ENCODE measurements at regions not wholly inside any gene's neighbourhood (a gene's known extent, or its start where the extent isn't known, plus 50 kb on each side); places are given as distances from the start of the nearest gene placed in this dataset.

DNA sequence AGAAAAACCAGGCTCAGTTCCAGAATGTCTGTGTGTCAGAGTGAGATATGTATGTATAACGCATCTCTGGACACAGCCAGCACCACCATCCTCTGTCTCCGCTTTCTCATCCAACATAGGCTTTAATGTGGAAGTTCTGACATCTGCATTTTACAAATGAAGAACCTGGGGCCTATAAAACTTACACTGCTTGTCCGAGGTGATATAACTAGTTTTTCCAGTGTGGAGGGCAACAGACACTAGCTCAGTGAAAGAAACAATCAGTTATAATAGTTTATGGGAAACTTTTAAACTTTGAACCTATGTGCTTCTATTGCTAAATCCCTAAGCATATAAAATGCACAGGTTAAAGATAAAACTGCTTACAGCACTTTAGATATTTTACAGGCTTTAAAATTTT, 208.7 kb downstream of the CRPPA start:
- DNase-seq: no peak

GRCh38 chr7:16212032-16212431, 209.3 kb downstream of the CRPPA start:
- no peak for DNase-seq

DNA sequence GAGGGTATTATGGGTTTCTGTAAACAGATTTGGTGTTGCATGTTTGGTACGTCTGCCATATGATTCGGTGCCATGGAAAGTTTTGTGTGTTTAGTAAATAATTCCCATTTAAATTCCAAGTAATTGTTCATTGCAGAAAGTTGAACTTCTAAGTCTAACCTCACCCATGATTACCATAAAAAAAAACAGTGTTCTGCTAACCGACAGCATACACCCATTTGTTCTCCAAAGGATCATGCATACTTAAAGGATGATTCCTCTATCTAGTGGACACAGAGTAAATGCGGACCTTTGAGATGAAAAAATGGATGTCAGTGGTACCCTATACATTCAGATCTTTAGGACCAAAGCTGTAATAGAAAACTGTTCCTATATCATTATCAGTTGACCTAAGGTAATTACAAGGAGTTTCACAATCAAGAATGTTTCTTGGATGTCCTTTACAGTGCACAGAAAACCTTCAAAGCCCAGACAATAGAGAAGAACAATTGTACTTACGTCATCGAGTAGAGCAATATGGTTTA, 209.9 kb downstream of the CRPPA start:
- no peak for DNase-seq

DNA sequence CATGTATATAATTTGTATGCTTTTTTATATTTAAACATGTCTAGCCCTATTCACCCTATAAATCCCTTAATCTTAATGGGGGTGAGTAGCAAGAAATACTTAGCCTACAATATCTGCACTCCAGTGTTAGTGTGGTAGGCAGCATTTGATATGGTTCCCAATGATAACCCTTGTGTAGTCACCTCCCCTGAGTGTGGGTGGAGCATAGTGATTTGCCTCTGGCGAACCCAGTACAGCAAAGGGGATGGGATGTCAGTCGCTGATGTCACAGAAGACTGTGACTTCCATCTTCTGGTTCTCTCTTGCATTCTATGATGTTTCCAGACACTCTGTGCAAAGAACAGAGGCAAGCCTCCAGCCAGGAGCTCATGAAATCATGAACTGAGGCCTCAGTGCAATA, 211.2 kb downstream of the CRPPA start:
- DNase-seq: no peak

DNA sequence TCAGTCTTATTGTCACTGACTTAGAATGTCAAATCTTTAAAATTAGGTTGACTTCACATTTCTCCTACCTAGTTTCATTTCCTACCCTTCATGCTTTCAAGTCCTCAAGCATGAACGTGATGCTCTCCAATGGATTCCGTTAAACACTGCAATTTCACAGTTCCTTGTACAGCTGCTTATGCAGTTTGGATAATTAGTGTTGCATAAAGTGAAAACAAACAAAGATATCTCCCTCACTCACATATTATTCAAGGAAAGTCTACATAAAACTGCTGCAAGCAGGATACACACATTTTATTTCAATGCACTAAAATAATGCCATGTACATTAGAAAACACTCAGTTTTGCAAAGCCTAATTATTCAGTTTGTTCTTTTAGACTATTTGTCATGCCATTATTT, 214.0 kb downstream of the CRPPA start:
- DNase-seq: no peak

GRCh38 chr7:16205466-16205865, 215.9 kb downstream of the CRPPA start:
- no peak for DNase-seq

DNA sequence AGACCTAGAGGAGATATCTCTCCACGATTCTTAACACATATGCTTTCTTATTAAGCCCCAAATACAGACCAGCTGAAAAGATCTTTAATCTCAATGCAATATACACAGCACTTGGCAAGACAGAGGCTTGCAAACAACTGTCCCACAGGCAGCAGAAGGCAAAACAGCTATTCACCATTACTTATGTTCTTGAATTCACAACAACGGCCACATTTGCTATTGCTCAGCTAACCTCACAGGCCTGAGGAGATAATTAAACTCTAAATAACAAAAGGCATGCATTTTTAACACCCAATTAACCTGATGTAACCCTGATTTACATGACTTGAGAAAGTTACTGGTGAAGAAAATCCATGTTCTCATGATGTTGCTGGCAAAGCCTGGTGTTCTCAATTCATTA, 216.4 kb downstream of the CRPPA start:
- no peak for DNase-seq

DNA sequence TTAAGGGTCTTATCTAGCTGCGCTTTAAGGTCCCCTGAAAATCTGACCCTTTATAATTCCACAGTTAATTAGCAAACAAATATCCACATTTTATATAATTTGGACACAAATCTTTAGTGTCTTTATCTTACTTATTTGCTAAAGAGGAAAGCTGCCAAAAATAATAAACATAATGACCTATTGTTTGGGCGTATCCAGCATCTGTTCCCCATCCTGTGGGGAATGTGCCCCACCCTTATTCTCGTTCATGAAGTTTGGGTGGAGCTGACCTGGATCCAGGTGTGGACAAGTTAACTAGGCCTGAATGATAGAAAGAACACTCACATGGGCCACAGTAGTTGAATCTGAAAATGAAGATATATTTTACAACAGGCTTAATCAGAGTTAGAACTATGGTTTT, 218.3 kb downstream of the CRPPA start:
- DNase-seq: peak; percentile 12

DNA sequence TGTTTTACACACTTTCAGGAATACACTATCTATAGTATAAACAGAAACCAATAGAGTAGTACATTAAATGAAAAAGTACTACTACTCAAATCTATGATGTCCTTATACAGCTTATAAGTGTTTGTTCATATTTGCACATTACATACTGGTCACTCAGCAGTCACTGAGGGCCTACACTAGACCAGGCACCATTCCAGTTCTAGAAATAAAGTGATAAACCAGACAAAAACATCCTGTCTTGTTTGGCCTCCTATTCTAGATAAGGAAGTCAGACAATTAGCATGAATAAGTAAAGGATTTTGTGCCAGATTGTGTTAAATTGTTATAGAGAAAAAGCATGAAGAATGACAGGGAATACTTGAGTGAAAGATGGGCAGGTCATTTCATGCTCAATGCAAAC, 219.0 kb downstream of the CRPPA start:
- no peak for DNase-seq

DNA sequence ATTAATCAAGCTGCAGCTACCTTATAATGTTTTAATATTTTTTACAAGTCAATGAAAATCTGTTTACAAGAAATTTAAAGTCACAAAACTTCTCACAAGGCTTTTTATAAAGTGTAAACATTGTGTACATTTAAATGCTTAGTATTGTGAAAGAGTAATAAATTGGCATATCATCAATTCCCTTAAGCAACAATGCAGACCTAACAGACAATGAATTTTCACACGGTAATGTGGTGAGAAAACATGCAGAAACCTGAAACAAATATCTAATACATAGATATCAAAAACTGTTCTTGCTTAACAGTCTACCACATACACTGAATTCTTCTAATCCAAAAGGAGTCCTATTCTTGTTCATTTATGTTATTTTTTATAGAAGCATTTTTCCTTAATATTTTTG, 220.7 kb downstream of the CRPPA start:
- no peak for DNase-seq

DNA sequence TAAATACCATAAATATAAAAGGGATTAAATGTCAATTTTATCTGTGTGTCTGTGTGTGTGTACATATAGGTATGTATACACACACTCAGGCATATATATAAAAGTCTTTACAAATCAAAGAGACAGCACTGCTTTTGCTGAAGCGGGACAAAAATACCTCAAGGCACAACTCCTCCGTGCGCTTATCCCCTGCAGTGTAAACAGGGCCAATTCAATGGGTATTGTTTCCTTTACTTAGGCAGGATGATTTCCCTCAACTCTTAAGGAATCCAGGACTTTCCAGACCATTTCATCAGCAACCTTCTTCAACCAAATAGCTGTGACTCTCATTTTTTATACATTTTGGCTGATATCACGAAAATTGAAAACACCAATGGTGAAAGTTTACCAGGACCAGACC, 227.7 kb downstream of the CRPPA start:
- no peak for DNase-seq

DNA sequence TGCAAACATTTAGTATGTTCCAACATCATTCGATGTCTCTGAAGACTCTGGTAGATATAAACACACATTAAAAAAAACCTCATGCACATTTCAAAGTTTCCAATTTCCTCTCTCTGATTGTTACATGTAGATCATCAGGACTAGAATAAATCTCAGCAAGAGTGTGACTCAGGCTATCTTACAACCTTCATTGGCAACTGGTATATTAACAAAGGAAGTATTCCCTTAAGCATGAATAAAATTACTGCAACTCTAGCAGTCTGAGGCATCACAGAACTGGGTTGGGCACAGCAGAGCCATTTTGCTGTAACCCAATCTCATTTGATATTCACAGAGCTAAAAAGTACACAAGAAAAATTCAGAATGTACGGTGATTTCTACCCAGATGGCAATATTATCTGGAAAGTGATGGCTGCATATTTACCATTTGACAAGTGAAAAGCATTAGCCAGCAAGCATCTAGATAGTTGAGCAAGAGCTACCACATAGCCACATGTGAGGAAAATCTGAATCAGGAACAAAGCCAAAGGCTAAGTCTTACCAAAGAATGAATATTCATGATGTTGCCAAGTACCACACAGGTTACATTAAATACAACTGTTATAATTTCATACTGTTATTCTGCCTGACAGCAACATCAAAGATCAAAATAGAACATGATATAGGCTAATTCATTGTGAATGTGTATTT, 232.2 kb downstream of the CRPPA start:
- no peak for DNase-seq

DNA sequence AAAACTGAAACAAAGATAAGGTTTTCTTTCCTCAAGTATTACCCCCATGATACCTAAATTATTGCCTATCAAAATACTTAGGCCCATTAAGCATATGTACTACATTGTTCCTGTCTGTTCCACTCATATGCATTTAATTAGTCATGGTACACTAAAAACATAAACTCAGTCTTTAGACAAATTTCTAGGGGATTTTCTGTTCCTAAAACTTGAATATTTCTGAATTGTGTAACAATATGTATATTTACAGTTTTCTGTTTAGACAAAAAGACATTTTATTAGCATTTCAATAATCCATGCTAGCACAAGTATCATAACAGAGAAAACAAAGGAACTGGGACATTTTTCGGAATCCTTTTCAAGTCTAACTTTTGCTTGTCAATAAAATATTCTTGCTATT, 234.2 kb downstream of the CRPPA start:
- no peak for DNase-seq

- no peak for DNase-seq
These were observed 242.8 kb downstream of the CRPPA start for GRCh38 chr7:16178585-16178984.

- no peak for DNase-seq
These were observed 243.2 kb downstream of the CRPPA start for GRCh38 chr7:16178092-16178491.

DNA sequence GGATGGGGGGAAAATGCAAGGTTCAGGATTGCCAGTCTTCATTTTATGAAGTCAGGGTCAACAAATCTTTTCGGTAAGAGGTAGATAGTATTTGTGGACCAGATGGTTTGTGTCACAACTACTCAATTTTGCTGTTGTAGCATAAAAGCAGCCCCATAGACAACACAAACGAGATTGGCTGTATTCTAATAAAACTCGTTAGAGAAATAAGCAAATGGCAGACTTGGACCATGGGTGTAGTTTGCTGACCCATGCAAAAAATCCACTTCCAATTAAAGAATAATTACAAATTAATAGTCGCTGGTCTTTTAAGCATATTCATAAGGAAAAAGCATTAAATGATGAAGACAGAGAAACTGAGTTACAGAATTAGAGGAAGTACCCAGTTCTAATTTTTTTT, 247.1 kb downstream of the CRPPA start:
- no peak for DNase-seq

DNA sequence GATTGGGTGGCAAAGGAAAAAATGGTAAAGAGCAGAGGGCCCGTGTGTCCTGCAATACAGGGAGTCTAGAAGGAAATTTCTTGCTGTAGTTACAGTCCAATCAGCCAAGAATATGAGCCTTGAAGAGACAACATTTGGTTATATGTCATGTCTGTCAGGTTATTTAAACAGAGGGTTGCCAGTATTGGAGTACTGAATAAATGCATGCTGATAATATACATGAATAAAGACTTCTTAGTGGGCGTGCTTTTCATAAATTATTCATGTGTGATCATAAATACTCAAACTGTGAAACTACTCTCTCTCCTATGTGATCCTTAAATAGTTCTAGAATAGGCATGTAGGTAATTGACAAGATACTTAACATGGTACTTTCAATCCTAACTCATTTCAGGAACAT, 249.0 kb downstream of the CRPPA start:
- DNase-seq: no peak

DNA sequence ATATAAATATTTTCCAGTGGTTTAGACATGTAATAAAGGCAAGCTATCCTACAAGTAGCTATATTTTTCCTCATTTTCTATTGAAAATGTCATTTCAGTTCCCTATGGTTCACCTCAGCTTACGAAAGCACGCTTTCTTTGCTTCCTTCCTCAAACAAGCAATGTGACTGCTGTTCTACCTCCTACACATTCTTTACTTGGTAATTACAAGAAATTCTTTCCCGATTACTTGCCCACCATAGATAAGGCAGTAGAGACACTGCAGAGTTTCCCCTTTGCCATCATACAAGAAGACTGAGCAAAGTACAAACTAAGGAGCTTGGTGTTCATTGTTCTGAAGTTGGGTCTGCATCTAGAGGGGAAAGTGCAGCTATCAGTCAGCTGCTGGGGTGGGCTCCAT, 249.4 kb downstream of the CRPPA start:
- DNase-seq: no peak

- no peak for DNase-seq
These were observed 250.7 kb downstream of the CRPPA start for GRCh38 chr7:16170671-16171070.

DNA sequence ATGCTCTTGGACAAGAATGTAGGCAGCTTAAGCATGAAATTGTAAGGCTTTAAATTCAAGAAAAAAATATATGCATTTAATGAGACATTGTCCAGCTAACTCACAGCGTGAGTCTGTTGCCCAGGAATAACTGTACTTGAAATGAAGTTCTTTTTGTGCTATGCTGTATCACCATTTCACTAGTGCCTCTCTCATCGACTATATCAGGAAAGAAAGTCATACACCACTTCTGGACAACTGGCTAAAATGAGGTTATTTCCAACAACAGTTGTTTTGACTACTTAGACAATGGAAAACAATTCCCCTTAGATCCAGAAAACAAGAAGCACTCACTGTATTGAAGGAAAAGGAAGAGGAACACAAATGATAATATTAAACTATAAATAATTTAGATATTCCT, 251.8 kb downstream of the CRPPA start:
- DNase-seq: no peak

DNA sequence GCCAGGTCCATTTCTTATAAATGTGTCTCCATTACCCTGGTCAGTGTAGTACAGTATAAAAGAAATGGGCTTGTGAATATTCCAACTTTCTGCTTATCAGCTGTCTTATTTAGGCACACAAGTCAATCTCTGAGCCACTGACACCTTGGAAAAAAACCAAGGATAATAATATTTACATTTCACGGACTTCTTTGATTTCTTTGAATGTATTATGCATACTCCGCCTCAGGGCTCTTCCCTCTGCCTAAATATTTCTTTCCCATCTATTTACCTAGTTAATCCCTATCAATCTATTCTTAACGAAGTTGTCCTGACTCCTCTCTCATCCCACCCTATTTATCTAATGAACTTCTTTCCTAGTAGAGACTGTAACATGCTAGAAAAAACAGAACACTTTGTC, 253.8 kb downstream of the CRPPA start:
- DNase-seq: no peak

- no peak for DNase-seq
These were observed 277.0 kb downstream of the CRPPA start for GRCh38 chr7:16144361-16144760.

DNA sequence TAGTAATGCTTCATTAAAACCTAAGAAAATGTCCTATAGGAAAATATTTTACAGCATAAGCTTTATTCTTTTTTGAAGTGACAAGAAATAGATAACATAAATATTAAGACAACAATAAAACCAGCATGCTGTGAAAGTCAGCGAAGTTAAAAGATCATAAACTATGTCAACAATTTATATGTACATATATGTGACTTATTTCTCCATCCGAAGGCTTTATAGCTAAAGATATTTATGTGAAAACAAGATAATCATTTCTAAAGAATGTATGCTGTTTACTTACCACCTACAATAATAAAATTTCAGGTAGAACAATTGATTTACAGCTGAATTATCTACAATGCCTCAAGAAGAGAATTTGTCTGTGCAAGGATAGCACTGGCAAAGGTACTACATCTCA, 283.4 kb downstream of the CRPPA start:
- no peak for DNase-seq

GRCh38 chr7:16136896-16137295, 284.4 kb downstream of the CRPPA start:
- DNase-seq: no peak

- no peak for DNase-seq
These were observed 285.7 kb downstream of the CRPPA start for GRCh38 chr7:16135658-16136057.

All from NCI-H1105 treated with DMSO at 0.1 percent for 48 hours (cell line).